ENCODE measurements at regions not wholly inside any gene's neighbourhood (a gene's known extent, or its start where the extent isn't known, plus 50 kb on each side); places are given as distances from the start of the nearest gene placed in this dataset.

DNA sequence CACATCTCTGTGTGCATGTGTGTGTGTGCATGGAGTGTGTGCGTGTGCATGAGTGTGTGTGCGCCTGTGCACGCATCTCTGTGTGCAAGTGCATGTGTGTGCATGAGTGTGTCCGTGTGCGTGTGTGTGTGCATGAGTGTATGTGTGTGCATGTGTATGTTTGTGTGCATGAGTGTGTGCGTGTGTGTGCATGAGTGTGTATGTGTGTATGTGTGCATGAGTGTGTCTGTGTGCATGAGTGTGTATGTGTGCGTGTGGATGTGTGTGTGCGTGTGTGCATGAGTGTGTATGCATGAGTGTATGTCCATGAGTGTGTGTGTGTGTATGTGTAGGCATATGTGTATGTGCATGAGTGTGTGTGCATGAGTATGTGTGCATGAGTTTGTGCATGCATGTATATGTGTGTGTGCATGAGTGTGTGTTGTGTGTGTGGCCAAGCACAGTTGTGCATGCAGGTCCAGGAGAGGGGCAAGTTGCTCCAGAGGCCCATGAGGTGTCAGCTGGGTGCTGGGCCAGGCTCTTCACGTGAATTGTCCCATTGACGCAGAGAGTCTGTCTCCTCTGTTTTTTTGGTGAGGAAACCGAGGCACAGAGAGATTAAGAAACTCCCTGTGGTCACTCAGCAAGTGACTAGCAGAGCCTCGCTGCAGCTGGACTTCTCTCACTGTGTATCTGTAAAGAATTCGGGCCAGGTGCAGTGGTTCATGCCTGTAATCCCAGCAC is 75.5 kb downstream of the ASB1 start:
- DNase-seq (ENCODE audit: low read depth in 1 of 2, low spot score in 1 of 2): no peak
- CTCF ChIA-PET: interaction anchor here (1.4 to 2.5 kb wide), 2 partner anchors 17 to 131 kb away, joined by 3 to 6 read pairs; no protein-coding TSS in a partner anchor
- H3K4me3 ChIP-seq: no peak overlapping the region
- H3K4me2 ChIP-seq: no peak overlapping the region
- no peak overlapping the region for H3K27ac ChIP-seq
- TF ChIP-seq MYC (IDR thresholded peaks at IDR 0.05; ENCODE audit: borderline replicate concordance, low read length) (no peak), HMGXB4 (CRISPR knock-in tag; IDR thresholded peaks at IDR 0.05; ENCODE audit: borderline replicate concordance) (no peak), POLR2AphosphoS2 (conservative IDR thresholded peaks at IDR 0.05; ENCODE audit: low read length) (no peak), REST (IDR thresholded peaks at IDR 0.05) (no peak), HOXA7 (CRISPR knock-in tag; IDR thresholded peaks at IDR 0.05) (no peak), KDM1A (IDR thresholded peaks at IDR 0.05; ENCODE audit: low read depth) (no peak), SREBF2 (IDR thresholded peaks at IDR 0.05) (no peak), EP300 (IDR thresholded peaks at IDR 0.05) (no peak), ELK1 (IDR thresholded peaks at IDR 0.05; ENCODE audit: low read depth, low read length) (no peak), HDAC2 (IDR thresholded peaks at IDR 0.05) (no peak), MAFK (IDR thresholded peaks at IDR 0.05; ENCODE audit: partially characterized antibody) (no peak), KDM5A (IDR thresholded peaks at IDR 0.05) (no peak)
- TF ChIP-seq, protein P1, sequence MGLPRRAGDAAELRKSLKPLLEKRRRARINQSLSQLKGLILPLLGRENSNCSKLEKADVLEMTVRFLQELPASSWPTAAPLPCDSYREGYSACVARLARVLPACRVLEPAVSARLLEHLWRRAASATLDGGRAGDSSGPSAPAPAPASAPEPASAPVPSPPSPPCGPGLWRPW (IDR thresholded peaks at IDR 0.05): no peak
- no peak for FAIRE-seq
- H3K4me1 ChIP-seq: no peaks in the 10 kb centered on the region
- WGBS (ENCODE audit: missing lambda C conversion rate): 77% methylated on average over 13 of the region's 13 CpGs
- ATAC-seq: no peak
- POLR2A ChIA-PET: no interaction called here
- H3K9me3 ChIP-seq: no peaks in the 10 kb centered on the region

DNA sequence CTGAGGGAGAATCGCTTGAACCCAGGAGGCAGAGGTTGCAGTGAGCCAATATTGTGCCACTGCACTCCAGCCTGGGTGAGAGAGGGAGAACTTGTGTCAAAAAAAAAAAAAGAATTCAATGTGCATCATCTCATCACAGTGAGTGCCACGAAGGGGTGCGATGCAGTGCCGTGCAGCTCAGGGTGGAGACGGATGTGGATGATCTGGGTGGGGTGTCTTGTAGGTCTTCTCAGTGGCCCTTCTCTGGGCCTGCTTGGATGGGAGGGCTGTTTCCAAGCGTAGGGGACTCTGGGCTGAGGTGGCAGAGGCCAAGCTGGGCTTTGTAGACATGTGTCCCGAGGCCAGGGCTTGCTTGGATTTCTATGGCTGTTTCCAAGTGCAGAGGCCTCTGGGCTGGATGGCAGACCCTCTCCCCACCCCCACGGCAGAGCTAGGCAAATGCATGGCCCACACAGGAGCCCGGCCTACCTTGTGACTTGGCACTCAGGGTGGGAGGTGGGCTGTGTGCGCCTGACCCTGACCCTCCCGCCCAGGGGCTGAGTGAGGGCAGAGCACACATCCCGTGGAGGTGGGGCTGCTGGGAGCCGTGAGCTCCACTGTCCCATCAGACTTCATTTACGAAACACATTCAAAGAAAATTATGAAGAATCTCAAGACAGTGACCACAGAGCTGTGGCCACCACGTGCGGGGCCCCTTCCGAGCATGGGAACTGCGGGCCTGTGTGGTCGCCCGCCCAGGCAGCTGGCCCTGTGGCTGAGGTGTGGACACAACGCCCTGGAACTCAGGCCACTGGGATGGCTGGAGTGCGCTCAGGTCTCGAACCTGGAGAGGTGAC is 76.4 kb downstream of the ASB1 start:
- ATAC-seq: no peak
- no peak for TF ChIP-seq EHMT2 (IDR thresholded peaks at IDR 0.05; ENCODE audit: low read depth)
- no peak for TF ChIP-seq POLR2A (IDR thresholded peaks at IDR 0.05; ENCODE audit: low read length)
- no peak for TF ChIP-seq RNF2 (IDR thresholded peaks at IDR 0.05; ENCODE audit: borderline replicate concordance, low read depth)
- no peak for TF ChIP-seq RAD21 (conservative IDR thresholded peaks at IDR 0.05 in 1 of 2, IDR thresholded peaks at IDR 0.05 in 1 of 2)
- no peak for TF ChIP-seq MAX (IDR thresholded peaks at IDR 0.05)
- no peak overlapping the region for H3K27ac ChIP-seq
- H3K4me3 ChIP-seq: no peak overlapping the region
- no peak for DNase-seq (ENCODE audit: low read depth in 1 of 2, low spot score in 1 of 2)
- no peak overlapping the region for H3K4me2 ChIP-seq
- no peaks in the 10 kb centered on the region for H3K4me1 ChIP-seq
- H3K9me3 ChIP-seq: no peaks in the 10 kb centered on the region
- POLR2A ChIA-PET: no interaction called here
- no peak for FAIRE-seq
- CTCF ChIA-PET: interaction anchor here (0.6 to 2.5 kb wide), 4 partner anchors 10 to 282 kb away, joined by 3 to 6 read pairs (median 4); no protein-coding TSS in a partner anchor
- WGBS (ENCODE audit: missing lambda C conversion rate): 82% methylated on average over 23 of the region's 23 CpGs

Data from A549 (cell line).